ENCODE measurements at regions not wholly inside any gene's neighbourhood (a gene's known extent, or its start where the extent isn't known, plus 50 kb on each side); places are given as distances from the start of the nearest gene placed in this dataset.

DNA sequence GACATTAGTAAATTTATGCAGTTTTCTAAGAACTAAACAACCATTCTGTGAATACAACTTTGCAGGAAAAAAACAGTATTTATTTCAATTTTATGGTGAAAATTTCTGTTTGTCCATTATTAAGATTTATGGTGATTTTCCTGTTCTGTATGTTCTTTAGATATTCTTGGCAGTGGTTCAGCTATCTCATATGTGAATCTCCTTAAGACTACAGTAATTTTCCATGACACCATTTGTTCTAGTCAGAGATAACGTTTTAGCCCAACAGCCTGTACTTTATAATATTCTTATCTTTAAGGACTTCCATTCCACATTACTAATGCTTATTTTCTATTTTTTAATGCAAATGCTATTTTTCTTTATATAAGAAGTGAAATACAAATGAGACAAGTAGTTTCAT, 504.0 kb downstream of the RFPL4B start:
- H3K27ac ChIP-seq (ENCODE audit: low read depth, low read length, severe bottlenecking) = no peak overlapping the region
- WGBS, 2 experiments (ENCODE audit: insufficient coverage in 2 of 2) = 100% methylated on average over 1 of the region's 1 CpG; no CpG with 5 or more reads in 1 of the 2 experiments
- no peaks in the 10 kb centered on the region for H3K36me3 ChIP-seq (ENCODE audit: control insufficient read depth, insufficient read depth, low read length)
- H3K9me3 ChIP-seq (ENCODE audit: control insufficient read depth, low read length) = no peaks in the 10 kb centered on the region
- H3K4me1 ChIP-seq (ENCODE audit: control insufficient read depth, insufficient read depth, low read length, poor library complexity, severe bottlenecking) = no peaks in the 10 kb centered on the region
- no peak overlapping the region for H3K4me3 ChIP-seq (ENCODE audit: extremely low read depth, insufficient read depth, low read length, poor library complexity, severe bottlenecking)

DNA sequence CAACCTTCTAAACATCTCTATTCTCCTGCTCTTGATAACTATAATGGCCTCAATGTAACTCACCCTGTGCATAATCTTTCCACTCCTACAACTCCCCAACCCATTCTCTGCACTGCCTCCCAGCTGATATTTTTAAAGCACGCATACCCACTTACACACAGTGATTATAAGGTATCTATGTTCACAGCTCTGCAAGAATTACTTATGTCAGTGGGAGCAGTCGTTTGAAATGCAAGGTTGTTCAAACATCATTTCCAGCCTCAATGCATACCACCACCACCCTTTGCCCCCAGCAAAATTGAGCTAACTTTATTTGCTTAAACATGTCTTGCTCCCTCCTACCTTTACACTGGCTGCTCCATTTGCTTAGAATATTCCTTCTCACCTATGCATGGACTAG, 506.0 kb downstream of the RFPL4B start:
- no peaks in the 10 kb centered on the region for H3K36me3 ChIP-seq (ENCODE audit: control insufficient read depth, insufficient read depth, low read length)
- WGBS, 2 experiments (ENCODE audit: insufficient coverage in 2 of 2) = 60 to 71% methylated on average over 1 of the region's 2 CpGs
- H3K27ac ChIP-seq (ENCODE audit: low read depth, low read length, severe bottlenecking) = no peak overlapping the region
- H3K4me3 ChIP-seq (ENCODE audit: extremely low read depth, insufficient read depth, low read length, poor library complexity, severe bottlenecking) = no peak overlapping the region
- no peaks in the 10 kb centered on the region for H3K9me3 ChIP-seq (ENCODE audit: control insufficient read depth, low read length)
- no peaks in the 10 kb centered on the region for H3K4me1 ChIP-seq (ENCODE audit: control insufficient read depth, insufficient read depth, low read length, poor library complexity, severe bottlenecking)

DNA sequence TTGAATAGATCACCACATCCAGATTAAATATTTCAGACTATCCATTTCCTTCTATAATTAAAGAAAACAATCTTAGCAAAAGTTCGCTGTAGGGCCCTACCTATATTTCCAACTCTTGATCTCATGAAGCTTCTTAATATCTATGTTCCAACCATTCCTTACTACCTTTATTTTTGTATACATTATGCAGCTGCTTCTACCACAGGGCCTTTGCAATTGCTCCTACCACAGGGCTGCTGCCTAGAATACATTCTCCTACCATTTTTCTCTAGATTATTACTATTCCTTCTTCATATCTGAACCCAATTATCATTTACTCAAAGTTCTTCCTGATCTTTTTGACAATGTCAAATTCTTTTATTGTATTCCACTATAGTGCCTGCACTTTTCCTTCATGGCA, 516.6 kb downstream of the RFPL4B start:
- H3K36me3 ChIP-seq (ENCODE audit: control insufficient read depth, insufficient read depth, low read length) = no peaks in the 10 kb centered on the region
- H3K27ac ChIP-seq (ENCODE audit: low read depth, low read length, severe bottlenecking) = no peak overlapping the region
- WGBS, 2 experiments (ENCODE audit: insufficient coverage in 2 of 2) = 83 to 90% methylated on average over 1 of the region's 1 CpG
- H3K9me3 ChIP-seq (ENCODE audit: control insufficient read depth, low read length) = no peaks in the 10 kb centered on the region
- H3K4me3 ChIP-seq (ENCODE audit: extremely low read depth, insufficient read depth, low read length, poor library complexity, severe bottlenecking) = no peak overlapping the region
- no peaks in the 10 kb centered on the region for H3K4me1 ChIP-seq (ENCODE audit: control insufficient read depth, insufficient read depth, low read length, poor library complexity, severe bottlenecking)

DNA sequence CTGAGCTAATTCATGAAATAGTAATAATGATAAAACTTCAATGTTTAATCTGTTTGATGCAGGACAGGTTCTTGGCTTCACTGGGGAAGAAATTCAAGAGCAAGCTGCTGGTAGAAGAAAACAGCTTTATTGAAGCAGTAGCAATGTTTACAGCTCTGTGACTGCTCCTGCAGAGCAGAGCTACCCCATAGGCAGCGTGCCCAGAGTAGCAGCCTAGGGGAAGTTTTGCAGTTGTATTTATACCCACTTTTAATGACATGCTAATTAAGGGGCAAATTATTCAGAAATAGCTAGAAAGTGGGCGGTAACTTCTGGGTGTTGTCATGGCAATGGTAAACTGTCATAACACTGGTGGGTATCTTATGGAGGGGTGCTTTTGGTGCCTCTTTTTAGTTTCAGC, 518.0 kb downstream of the RFPL4B start:
- 100% methylated on average over 1 of the region's 2 CpGs; no CpG with 5 or more reads in 1 of the 2 experiments for WGBS, 2 experiments (ENCODE audit: insufficient coverage in 2 of 2)
- H3K4me3 ChIP-seq (ENCODE audit: extremely low read depth, insufficient read depth, low read length, poor library complexity, severe bottlenecking) = no peak overlapping the region

DNA sequence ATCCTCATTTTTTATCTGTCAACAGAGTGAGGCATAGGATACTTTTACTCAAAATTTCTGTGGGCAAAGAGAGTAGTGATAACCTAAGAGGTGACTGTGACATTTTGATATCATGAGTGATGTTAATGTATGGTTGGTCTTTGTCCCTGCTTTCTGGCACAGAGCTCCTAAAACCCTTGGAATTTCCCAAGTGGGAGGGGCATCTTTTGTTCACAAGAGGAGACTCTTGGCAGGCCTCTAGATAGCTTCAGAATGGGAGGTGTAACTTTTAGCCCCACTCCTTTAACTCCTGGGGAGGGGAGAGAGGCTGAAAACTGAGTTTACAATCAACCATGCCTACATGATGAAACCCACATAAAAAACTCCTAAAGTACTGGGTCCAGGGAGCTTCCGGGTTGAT, 527.8 kb downstream of the RFPL4B start:
- no peaks in the 10 kb centered on the region for H3K36me3 ChIP-seq (ENCODE audit: control insufficient read depth, insufficient read depth, low read length)
- H3K4me1 ChIP-seq (ENCODE audit: control insufficient read depth, insufficient read depth, low read length, poor library complexity, severe bottlenecking) = peaks cover 19% of the 10 kb centered on the region
- no peak overlapping the region for H3K27ac ChIP-seq (ENCODE audit: low read depth, low read length, severe bottlenecking)
- H3K9me3 ChIP-seq (ENCODE audit: control insufficient read depth, low read length) = no peaks in the 10 kb centered on the region
- 100% methylated on average over 1 of the region's 1 CpG; no CpG with 5 or more reads in 1 of the 2 experiments for WGBS, 2 experiments (ENCODE audit: insufficient coverage in 2 of 2)
- H3K4me3 ChIP-seq (ENCODE audit: extremely low read depth, insufficient read depth, low read length, poor library complexity, severe bottlenecking) = no peak overlapping the region

More for the DNA sequence above, 518.0 kb downstream of the RFPL4B start:
- Histone ChIP-seq H3K9me3 (ENCODE audit: control insufficient read depth, low read length) (no peaks in the 10 kb centered on the region), H3K27ac (ENCODE audit: low read depth, low read length, severe bottlenecking) (no peak overlapping the region), H3K4me1 (ENCODE audit: control insufficient read depth, insufficient read depth, low read length, poor library complexity, severe bottlenecking) (no peaks in the 10 kb centered on the region), H3K36me3 (ENCODE audit: control insufficient read depth, insufficient read depth, low read length) (no peaks in the 10 kb centered on the region)

DNA sequence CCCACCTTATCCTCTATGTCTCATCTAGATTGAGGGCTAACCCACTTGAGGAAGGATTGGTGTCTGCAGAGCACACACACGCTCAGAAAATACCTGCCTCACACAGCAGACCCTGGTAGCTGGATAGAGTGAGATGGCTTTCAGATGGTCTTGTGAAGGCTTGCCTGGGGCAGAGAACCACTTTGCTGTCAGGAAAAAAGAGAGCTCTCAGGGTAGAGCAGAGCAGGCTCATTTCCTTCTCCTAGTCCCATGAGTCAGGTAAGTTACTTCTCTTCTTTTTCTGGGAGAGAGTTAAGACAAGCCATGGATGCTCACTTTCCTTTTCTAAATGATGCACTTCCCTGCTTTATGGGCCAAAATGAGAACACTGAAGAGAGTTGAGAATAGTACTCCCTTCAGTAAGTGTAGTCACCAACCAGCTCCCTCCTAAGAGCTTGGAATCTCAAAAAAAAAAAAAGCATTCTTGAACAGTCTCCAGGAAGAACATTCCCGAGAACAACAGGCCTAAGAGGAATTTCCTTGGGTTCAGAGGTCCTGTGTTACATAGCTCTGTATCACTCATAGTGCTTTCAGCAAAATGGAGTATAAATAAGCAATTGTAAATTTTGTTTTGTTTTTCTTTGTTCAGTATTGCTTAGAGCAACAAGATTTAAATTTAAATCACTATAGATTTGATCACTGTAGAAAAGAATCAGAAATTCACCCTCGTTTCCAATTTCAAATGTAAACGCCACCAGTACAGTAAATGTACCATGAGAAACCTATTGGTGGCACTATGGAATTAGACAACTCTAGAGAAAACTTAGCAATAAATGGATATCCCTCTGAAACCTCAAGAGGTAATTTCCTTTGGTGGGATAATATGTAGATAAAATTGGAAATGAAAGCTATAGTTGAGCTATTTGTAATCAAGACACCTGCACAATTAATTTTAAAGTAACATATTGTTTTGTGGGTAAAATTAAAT, 530.3 kb downstream of the RFPL4B start:
- WGBS, 2 experiments (ENCODE audit: insufficient coverage in 2 of 2) = no CpG with 5 or more reads among the region's 4 CpGs
- H3K9me3 ChIP-seq (ENCODE audit: control insufficient read depth, low read length) = no peaks in the 10 kb centered on the region
- H3K4me3 ChIP-seq (ENCODE audit: extremely low read depth, insufficient read depth, low read length, poor library complexity, severe bottlenecking) = no peak overlapping the region
- H3K27ac ChIP-seq (ENCODE audit: low read depth, low read length, severe bottlenecking) = peak overlapping the region; percentile 85
- H3K4me1 ChIP-seq (ENCODE audit: control insufficient read depth, insufficient read depth, low read length, poor library complexity, severe bottlenecking) = peaks cover 19% of the 10 kb centered on the region
- no peaks in the 10 kb centered on the region for H3K36me3 ChIP-seq (ENCODE audit: control insufficient read depth, insufficient read depth, low read length)

DNA sequence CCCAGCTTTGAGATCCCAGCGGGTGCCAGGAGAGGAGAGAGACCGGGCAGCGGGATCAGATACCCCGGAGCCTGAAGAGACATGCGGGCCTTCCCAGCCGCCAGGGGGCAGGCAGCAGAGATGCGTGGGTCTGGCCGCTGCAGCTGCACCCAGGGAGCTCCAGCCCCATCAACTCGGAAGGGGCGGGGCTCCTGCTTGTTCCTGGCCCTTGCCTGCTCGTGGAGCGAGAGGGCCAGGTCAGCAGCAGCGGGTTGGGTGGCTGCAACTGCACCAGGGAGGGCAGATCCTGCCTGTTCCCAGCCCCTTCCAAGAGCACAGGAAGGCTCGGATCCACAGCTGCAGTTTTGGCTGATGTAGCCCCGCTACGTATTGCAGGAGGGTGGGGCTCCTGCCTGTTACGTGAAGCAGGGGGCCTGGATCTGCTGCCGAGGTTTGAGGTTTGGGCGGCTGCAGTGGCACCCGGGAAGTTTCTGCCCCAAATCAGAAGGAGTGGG, 532.8 kb downstream of the RFPL4B start:
- 92 to 95% methylated on average over 15 to 18 of the region's 20 CpGs for WGBS, 2 experiments (ENCODE audit: insufficient coverage in 2 of 2)
- Histone ChIP-seq H3K4me3 (ENCODE audit: extremely low read depth, insufficient read depth, low read length, poor library complexity, severe bottlenecking) (no peak overlapping the region), H3K36me3 (ENCODE audit: control insufficient read depth, insufficient read depth, low read length) (no peaks in the 10 kb centered on the region), H3K9me3 (ENCODE audit: control insufficient read depth, low read length) (no peaks in the 10 kb centered on the region), H3K27ac (ENCODE audit: low read depth, low read length, severe bottlenecking) (peak overlapping the region; percentile 24), H3K4me1 (ENCODE audit: control insufficient read depth, insufficient read depth, low read length, poor library complexity, severe bottlenecking) (peaks cover 17% of the 10 kb centered on the region)

DNA sequence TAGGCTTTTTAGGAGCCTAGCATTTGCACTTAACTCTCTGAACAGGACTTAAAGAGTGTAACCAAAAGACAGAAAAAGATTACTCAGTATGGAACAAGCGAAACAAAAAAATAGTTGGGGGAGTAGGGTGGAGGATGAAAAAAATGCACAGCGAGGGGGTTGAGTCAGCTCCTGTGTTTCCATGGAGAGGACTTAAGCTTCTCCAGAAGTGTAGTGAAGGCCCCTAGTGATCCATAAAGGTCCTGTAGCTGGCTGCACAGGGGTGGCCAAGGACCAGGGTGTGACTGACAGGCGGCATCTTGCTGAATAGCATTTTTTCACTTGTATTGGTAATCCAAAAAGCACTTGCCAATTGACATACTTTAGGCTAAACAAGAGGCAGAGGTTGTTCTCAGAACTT, 533.9 kb downstream of the RFPL4B start:
- Histone ChIP-seq H3K27ac (ENCODE audit: low read depth, low read length, severe bottlenecking) (no peak overlapping the region), H3K4me3 (ENCODE audit: extremely low read depth, insufficient read depth, low read length, poor library complexity, severe bottlenecking) (no peak overlapping the region), H3K9me3 (ENCODE audit: control insufficient read depth, low read length) (no peaks in the 10 kb centered on the region), H3K4me1 (ENCODE audit: control insufficient read depth, insufficient read depth, low read length, poor library complexity, severe bottlenecking) (peaks cover 16% of the 10 kb centered on the region), H3K36me3 (ENCODE audit: control insufficient read depth, insufficient read depth, low read length) (no peaks in the 10 kb centered on the region)
- 75 to 81% methylated on average over 2 to 3 of the region's 3 CpGs for WGBS, 2 experiments (ENCODE audit: insufficient coverage in 2 of 2)

DNA sequence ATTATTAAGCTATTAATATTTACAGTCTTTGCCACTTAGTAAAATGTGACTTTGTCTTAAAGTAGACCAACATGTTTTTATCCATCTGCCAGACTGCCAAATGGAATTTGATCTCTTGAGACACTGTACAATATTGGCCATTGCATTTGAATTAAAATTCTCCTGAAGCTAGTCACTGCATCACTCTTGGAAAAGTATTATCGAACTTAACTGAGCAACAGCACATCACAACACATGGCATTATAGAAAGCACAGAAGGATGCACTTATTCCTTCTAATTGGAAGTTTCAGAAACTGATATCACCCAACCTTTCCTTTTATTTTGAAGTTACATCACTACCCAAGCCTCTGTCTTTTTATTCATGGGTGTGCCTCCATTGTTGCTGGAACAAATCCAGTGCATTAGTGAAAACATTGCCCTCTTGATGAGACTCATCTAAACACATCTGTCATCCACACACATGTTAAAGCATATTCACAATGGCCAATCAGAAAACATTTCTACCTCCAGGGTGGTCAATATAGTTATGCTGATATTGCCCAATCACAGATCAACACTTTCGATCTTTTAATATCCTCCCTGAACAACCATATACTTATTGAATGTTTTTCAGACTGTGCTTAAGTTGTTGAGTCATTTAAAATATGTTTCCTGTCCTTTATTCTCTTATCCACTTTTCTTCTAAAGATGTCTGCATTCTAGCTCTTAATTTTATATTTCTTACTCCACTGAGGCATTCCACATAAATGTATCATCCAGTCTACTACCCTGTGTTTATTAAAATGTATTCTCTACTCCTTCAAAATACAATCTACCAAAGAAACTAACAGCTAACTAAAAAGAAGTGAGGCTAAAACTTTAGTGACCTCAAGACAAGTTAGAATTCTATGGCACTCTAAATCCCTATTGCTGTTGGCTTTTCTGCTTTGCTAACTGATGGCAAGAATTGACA, 535.0 kb downstream of the RFPL4B start:
- no peak overlapping the region for H3K4me3 ChIP-seq (ENCODE audit: extremely low read depth, insufficient read depth, low read length, poor library complexity, severe bottlenecking)
- no peak overlapping the region for H3K27ac ChIP-seq (ENCODE audit: low read depth, low read length, severe bottlenecking)
- peaks cover 7% of the 10 kb centered on the region for H3K4me1 ChIP-seq (ENCODE audit: control insufficient read depth, insufficient read depth, low read length, poor library complexity, severe bottlenecking)
- 100% methylated on average over 1 of the region's 2 CpGs for WGBS, 2 experiments (ENCODE audit: insufficient coverage in 2 of 2)
- H3K9me3 ChIP-seq (ENCODE audit: control insufficient read depth, low read length) = no peaks in the 10 kb centered on the region
- no peaks in the 10 kb centered on the region for H3K36me3 ChIP-seq (ENCODE audit: control insufficient read depth, insufficient read depth, low read length)

DNA sequence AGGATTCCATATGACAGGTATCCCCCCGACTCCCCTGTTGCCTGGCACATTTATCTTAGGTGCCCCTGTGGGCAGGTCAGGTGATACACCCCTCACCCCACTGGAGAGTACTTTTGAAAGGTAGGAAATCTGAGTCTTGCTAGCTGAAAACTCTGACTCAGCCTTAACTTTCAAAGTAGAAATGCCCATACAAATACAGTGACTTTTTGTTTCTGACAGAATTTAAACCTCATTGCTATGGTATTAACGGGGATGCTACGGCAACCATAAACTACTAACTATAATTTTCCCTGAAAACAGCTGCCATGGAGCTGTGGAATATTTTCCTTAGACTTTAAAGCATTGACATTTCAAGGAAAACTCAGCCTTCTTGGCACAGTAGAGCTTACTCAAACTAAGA, 536.0 kb downstream of the RFPL4B start:
- WGBS, 2 experiments (ENCODE audit: insufficient coverage in 2 of 2) = 80 to 86% methylated on average over 1 to 3 of the region's 3 CpGs
- Histone ChIP-seq H3K27ac (ENCODE audit: low read depth, low read length, severe bottlenecking) (no peak overlapping the region), H3K9me3 (ENCODE audit: control insufficient read depth, low read length) (no peaks in the 10 kb centered on the region), H3K4me1 (ENCODE audit: control insufficient read depth, insufficient read depth, low read length, poor library complexity, severe bottlenecking) (peaks cover 5% of the 10 kb centered on the region), H3K36me3 (ENCODE audit: control insufficient read depth, insufficient read depth, low read length) (no peaks in the 10 kb centered on the region), H3K4me3 (ENCODE audit: extremely low read depth, insufficient read depth, low read length, poor library complexity, severe bottlenecking) (no peak overlapping the region)
